A673 (cell line): ENCODE measurements at regions not wholly inside any gene's neighbourhood (a gene's known extent, or its start where the extent isn't known, plus 50 kb on each side); places are given as distances from the start of the nearest gene placed in this dataset.

Experiments
- CTCF ChIP-seq: fragments of 300-800, 200-600 bp; sonication (generic); conservative IDR thresholded peaks from 2 replicates; pipeline ENCODE4 v1.5.1; 2017; ENCODE audit warnings: low read depth, mild to moderate bottlenecking, antibody characterized with exemption, low read length, moderate library complexity, mixed read lengths
- EZH2 ChIP-seq: fragments of 200-600 bp; sonication (generic); IDR thresholded peaks from 2 replicates; pipeline ENCODE4 v1.6.1; 2017; ENCODE audit warnings: borderline replicate concordance, low read depth, mild to moderate bottlenecking, mixed read lengths, antibody characterized with exemption, low read length; ENCODE audit not compliant: poor library complexity, severe bottlenecking

GRCh38 chr9:69980591-69980990 lies 63.1 kb upstream of the MAMDC2 start:
- TF ChIP-seq EZH2 (no peak), CTCF (no peak)
